H1 (cell line): ENCODE measurements at regions not wholly inside any gene's neighbourhood (a gene's known extent, or its start where the extent isn't known, plus 50 kb on each side); places are given as distances from the start of the nearest gene placed in this dataset.
A peak's percentile ranks its signal among the peaks of the same experiment; 100 is the strongest.

Experiments used
- CTCF ChIA-PET: fragments of 300-600 bp; sonication (Branson Sonifier 250); formaldehyde crosslinking; loops from one replicate; lab custom pipeline; 2021; ENCODE audit not compliant: partially characterized antibody; lab: Charles Lee
- POLR2A ChIA-PET: fragments of 300-600 bp; sonication (Branson Sonifier 250); formaldehyde crosslinking; loops from one replicate; lab custom pipeline; 2021; ENCODE audit warnings: inconsistent platforms; ENCODE audit not compliant: partially characterized antibody; lab: Charles Lee
- DNase-seq, 2 experiments: peaks; one replicate each; pipeline versions ENCODE4 v3.0.0 to v3.0.0-alpha.2; 2010 to 2022; ENCODE audit warnings: low spot score in 2 of 2, low read depth in 1 of 2, mixed read lengths in 1 of 2
- FAIRE-seq: peaks from 2 replicates; lab custom pipeline; 2011; peaks lifted over from hg19 to GRCh38; lab: Jason Lieb, UNC
- H2AFZ ChIP-seq: 2 replicates; pipeline ENCODE4 v1.8.1; 2012; ENCODE audit warnings: low read length, inconsistent platforms
- H2AK5ac ChIP-seq: 2 replicates; pipeline ENCODE4 v1.6.1; 2013; ENCODE audit warnings: low read depth, low read length
- H2BK120ac ChIP-seq: replicated peaks from 2 replicates; pipeline ENCODE3; 2013; ENCODE audit warnings: low read depth, low read length, inconsistent platforms
- H2BK12ac ChIP-seq: 2 replicates; pipeline ENCODE4 v1.6.1; 2013; ENCODE audit warnings: low read depth, low read length
- H2BK15ac ChIP-seq: 2 replicates; pipeline ENCODE4 v1.6.1; 2013; ENCODE audit warnings: low read length
- H2BK20ac ChIP-seq: 2 replicates; pipeline ENCODE4 v1.6.1; 2013; ENCODE audit warnings: low read length
- H2BK5ac ChIP-seq: 2 replicates; pipeline ENCODE4 v1.6.1; 2013; ENCODE audit warnings: low read depth, low read length
- H3K14ac ChIP-seq: 2 replicates; pipeline ENCODE4 v1.6.1; 2013; ENCODE audit warnings: inconsistent platforms; ENCODE audit not compliant: insufficient read length
- H3K18ac ChIP-seq: 2 replicates; pipeline ENCODE4 v1.6.1; 2013; ENCODE audit warnings: low read length; ENCODE audit errors: extremely low read depth
- H3K23ac ChIP-seq: 2 replicates; pipeline ENCODE4 v1.6.1; 2013; ENCODE audit warnings: inconsistent platforms; ENCODE audit not compliant: insufficient read length
- H3K23me2 ChIP-seq: 2 replicates; pipeline ENCODE4 v1.6.1; 2013; ENCODE audit warnings: low read depth, low read length
- H3K27ac ChIP-seq: 2 replicates; pipeline ENCODE4 v1.6.1; 2011; ENCODE audit warnings: low read depth, low read length, inconsistent platforms
- H3K27me3 ChIP-seq, 4 experiments: replicated peaks in 1 of 4; 1 replicate in 1 of 4; 2 replicates in 3 of 4; pipeline versions ENCODE4 v1.6.1 to v1.8.1; 2011 to 2013; ENCODE audit warnings: low read length in 3 of 4, mild to moderate bottlenecking in 3 of 4, inconsistent platforms in 2 of 4, mixed read lengths in 2 of 4, moderate library complexity in 1 of 4; ENCODE audit not compliant: control insufficient read depth in 3 of 4, insufficient read depth in 3 of 4; ENCODE audit errors: extremely low read depth in 1 of 4
- H3K36me3 ChIP-seq, 4 experiments: 2 replicates each; pipeline versions ENCODE4 v1.6.1 to v1.8.1; 2011 to 2013; ENCODE audit warnings: mild to moderate bottlenecking in 4 of 4, low read length in 3 of 4, moderate library complexity in 2 of 4, control low read depth in 1 of 4, inconsistent platforms in 1 of 4; ENCODE audit not compliant: insufficient read depth in 4 of 4, control insufficient read depth in 2 of 4
- H3K4ac ChIP-seq: replicated peaks from 2 replicates; pipeline ENCODE3; 2013; ENCODE audit warnings: low read length, low read depth, mixed read lengths, inconsistent platforms; ENCODE audit not compliant: insufficient read length
- H3K4me1 ChIP-seq, 4 experiments: replicated peaks in 1 of 4; 1 replicate in 1 of 4; 2 replicates in 3 of 4; pipeline versions ENCODE4 v1.6.1 to v1.8.1; 2011 to 2013; ENCODE audit warnings: low read length in 3 of 4, inconsistent platforms in 2 of 4, mixed read lengths in 1 of 4; ENCODE audit not compliant: insufficient read depth in 4 of 4, control insufficient read depth in 3 of 4
- H3K4me2 ChIP-seq, 2 experiments: 2 replicates each; pipeline versions ENCODE4 v1.6.1 to v1.8.1; 2011 to 2013; ENCODE audit warnings: low read depth in 2 of 2, low read length in 2 of 2, control low read depth in 1 of 2, inconsistent platforms in 1 of 2, mild to moderate bottlenecking in 1 of 2; ENCODE audit not compliant: insufficient read depth in 1 of 2
- H3K4me3 ChIP-seq, 4 experiments: fragments of 200-600, 300-600 bp in 1 of 4; sonication (generic), shearing (Covaris generic), sonication (Bioruptor Twin) in 1 of 4; 2 replicates each; pipeline versions ENCODE4 v1.5.1 to v1.8.1; 2011 to 2016; ENCODE audit warnings: low read length in 4 of 4, low read depth in 3 of 4, control low read depth in 2 of 4, inconsistent platforms in 2 of 4, mild to moderate bottlenecking in 2 of 4, mixed read lengths in 1 of 4, moderate library complexity in 1 of 4; ENCODE audit not compliant: insufficient read depth in 2 of 4; ENCODE audit errors: extremely low read depth in 1 of 4
- H3K56ac ChIP-seq: replicated peaks from 2 replicates; pipeline ENCODE3; 2013; ENCODE audit warnings: low read depth, mild to moderate bottlenecking, mixed read lengths, low read length, inconsistent platforms; ENCODE audit not compliant: insufficient read length
- H3K79me1 ChIP-seq: 2 replicates; pipeline ENCODE4 v1.6.1; 2013; ENCODE audit warnings: low read depth, low read length, control low read depth
- H3K79me2 ChIP-seq, 2 experiments: 2 replicates each; pipeline versions ENCODE4 v1.6.1 to v1.8.1; 2012 to 2013; ENCODE audit warnings: low read length in 2 of 2, mild to moderate bottlenecking in 2 of 2, inconsistent platforms in 1 of 2; ENCODE audit not compliant: insufficient read depth in 2 of 2, control insufficient read depth in 1 of 2
- H3K9ac ChIP-seq, 4 experiments: replicated peaks in 1 of 4; 1 replicate in 1 of 4; 2 replicates in 3 of 4; pipeline versions ENCODE4 v1.6.1 to v1.8.1; 2011 to 2013; ENCODE audit warnings: low read depth in 3 of 4, low read length in 3 of 4, control low read depth in 2 of 4, mild to moderate bottlenecking in 2 of 4, moderate library complexity in 2 of 4, inconsistent platforms in 1 of 4; ENCODE audit errors: extremely low read depth in 1 of 4
- H3K9me3 ChIP-seq, 2 experiments: 2 replicates each; pipeline versions ENCODE4 v1.6.1 to v1.8.1; 2012 to 2013; ENCODE audit warnings: mild to moderate bottlenecking in 2 of 2, moderate library complexity in 2 of 2, control low read depth in 1 of 2, inconsistent platforms in 1 of 2, low read depth in 1 of 2, low read length in 1 of 2, mixed read lengths in 1 of 2; ENCODE audit not compliant: insufficient read depth in 2 of 2
- H4K20me1 ChIP-seq, 2 experiments: replicated peaks in 1 of 2; 2 replicates each; pipeline versions ENCODE3 to v1.8.1; 2011 to 2013; ENCODE audit warnings: inconsistent platforms in 2 of 2, low read length in 2 of 2, mild to moderate bottlenecking in 1 of 2; ENCODE audit not compliant: insufficient read depth in 2 of 2, control insufficient read depth in 1 of 2
- H4K5ac ChIP-seq: 2 replicates; pipeline ENCODE4 v1.6.1; 2013; ENCODE audit warnings: low read length, low read depth, mixed read lengths, inconsistent platforms; ENCODE audit not compliant: insufficient read length
- H4K8ac ChIP-seq: 2 replicates; pipeline ENCODE4 v1.8.0; 2013; ENCODE audit warnings: mild to moderate bottlenecking, moderate library complexity, low read length, inconsistent platforms; ENCODE audit not compliant: insufficient read depth; ENCODE audit errors: extremely low read depth
- H4K91ac ChIP-seq: replicated peaks from 2 replicates; pipeline ENCODE3; 2013; ENCODE audit warnings: low read length, mixed read lengths, inconsistent platforms; ENCODE audit not compliant: insufficient read length
- EP300 ChIP-seq, 2 experiments: IDR thresholded peaks; 1 replicate in 1 of 2; 2 replicates in 1 of 2; pipeline ENCODE4 v1.6.1; 2011 to 2012; ENCODE audit warnings: low read depth in 2 of 2, low read length in 2 of 2, mild to moderate bottlenecking in 2 of 2, borderline replicate concordance in 1 of 2, inconsistent platforms in 1 of 2, moderate library complexity in 1 of 2
- POLR2A ChIP-seq, 2 experiments: IDR thresholded peaks; 1 replicate in 1 of 2; 2 replicates in 1 of 2; pipeline ENCODE4 v1.6.1; 2011; ENCODE audit warnings: low read depth in 2 of 2, low read length in 2 of 2, mild to moderate bottlenecking in 2 of 2; ENCODE audit errors: control extremely low read depth in 1 of 2
- SRF ChIP-seq: IDR thresholded peaks from 2 replicates; pipeline ENCODE4 v1.6.1; 2011; ENCODE audit warnings: mild to moderate bottlenecking, low read depth, low read length, moderate library complexity
- YY1 ChIP-seq: IDR thresholded peaks from 2 replicates; pipeline ENCODE4 v1.6.1; 2011; ENCODE audit warnings: low read depth, mild to moderate bottlenecking, low read length
- WGBS, 2 experiments: shearing (Covaris generic) in 1 of 2; methylation state at CpG; one replicate each; pipeline versions ENCODE4 v1.1.6 to v1.1.7; 2013 to 2015; ENCODE audit warnings: low lambda C conversion rate in 2 of 2, mixed read lengths in 2 of 2, inconsistent platforms in 1 of 2, low coverage in 1 of 2, missing lambda C conversion rate in 1 of 2; ENCODE audit not compliant: insufficient replicate concordance in 2 of 2, insufficient coverage in 1 of 2, insufficient read length in 1 of 2; ENCODE audit errors: extremely low coverage in 1 of 2, missing lambda C conversion rate in 1 of 2; 5-methylcytosine and 5-hydroxymethylcytosine counted together

- Histone ChIP-seq H4K91ac (no peak overlapping the region), H3K27me3 (no peaks in the 10 kb centered on the region; a peak in 1 of 7 replicates), H3K14ac (no peak overlapping the region), H4K20me1 (no peaks in the 10 kb centered on the region), H3K4me1 (no peaks in the 10 kb centered on the region), H3K4me3 (no peak overlapping the region), H2BK120ac (no peak overlapping the region), H3K56ac (no peak overlapping the region), H4K8ac (no peak overlapping the region), H4K5ac (no peak overlapping the region), H3K36me3 (no peaks in the 10 kb centered on the region), H3K4ac (no peak overlapping the region), H2AK5ac (no peak overlapping the region), H3K9me3 (no peaks in the 10 kb centered on the region), H3K23me2 (no peaks in the 10 kb centered on the region), H3K23ac (no peak overlapping the region), H3K18ac (no peak overlapping the region), H2BK5ac (no peak overlapping the region), H3K79me1 (no peaks in the 10 kb centered on the region), H2AFZ (peak overlapping the region; percentile 22; the same call in 1 of the 2 replicates), H3K79me2 (no peaks in the 10 kb centered on the region), H2BK20ac (no peak overlapping the region), H3K9ac (no peak overlapping the region)
- no peak for FAIRE-seq
- no peak for DNase-seq
- WGBS, 2 experiments: 89% methylated on average over 10 of the region's 10 CpGs; no CpG with 5 or more reads in 1 of the 2 experiments
- CTCF ChIA-PET: interaction anchor here (0.8 to 1.3 kb wide), 2 partner anchors 253 to 295 kb away, joined by 3 read pairs; no protein-coding TSS in a partner anchor
- TF ChIP-seq POLR2A (IDR thresholded peaks at IDR 0.05; ENCODE audit: control extremely low read depth in 1 of 2, low read depth in 2 of 2, low read length in 2 of 2) (no peak), SRF (no peak), YY1 (no peak), EP300 (IDR thresholded peaks at IDR 0.05; ENCODE audit: borderline replicate concordance in 1 of 2, low read depth in 2 of 2, low read length in 2 of 2) (no peak)
- TF ChIP-seq, all 59 proteins: peak for 0
- Histone ChIP-seq H2BK12ac (no peak overlapping the region; the same call in 1 of the 2 replicates), H3K27ac (no peak overlapping the region), H3K4me2 (no peak overlapping the region), H2BK15ac (no peak overlapping the region)
- POLR2A ChIA-PET: interaction anchor here (0.9 kb wide), 1 partner anchor 10 kb away, joined by 3 read pairs; no protein-coding TSS in a partner anchor
Measured at GRCh38 chr4:17058916-17059741, 160.7 kb upstream of the LDB2 start.
